IMR-90 (cell line): ENCODE measurements at regions not wholly inside any gene's neighbourhood (a gene's known extent, or its start where the extent isn't known, plus 50 kb on each side); places are given as distances from the start of the nearest gene placed in this dataset.

Experiments
- FOS ChIP-seq: fragments of 150-350 bp; IDR thresholded peaks from 2 replicates; pipeline ENCODE4 v1.6.1; 2016; ENCODE audit warnings: low read depth, low read length
- POLR2A ChIP-seq: IDR thresholded peaks from 2 replicates; pipeline ENCODE4 v1.6.1; 2012; ENCODE audit warnings: mild to moderate bottlenecking, low read depth, low read length
- SMC3 ChIP-seq: fragments of 150-350 bp; IDR thresholded peaks from 2 replicates; pipeline ENCODE4 v1.6.1; 2016; ENCODE audit warnings: low read depth, mild to moderate bottlenecking, antibody characterized with exemption, low read length, moderate library complexity
- TF ChIP-seq, protein P1 (sequence below): conservative IDR thresholded peaks from 2 replicates; pipeline ENCODE4 v1.5.1; 2012; ENCODE audit warnings: mild to moderate bottlenecking, low read depth, low read length, improper control_type of control experiment

DNA sequence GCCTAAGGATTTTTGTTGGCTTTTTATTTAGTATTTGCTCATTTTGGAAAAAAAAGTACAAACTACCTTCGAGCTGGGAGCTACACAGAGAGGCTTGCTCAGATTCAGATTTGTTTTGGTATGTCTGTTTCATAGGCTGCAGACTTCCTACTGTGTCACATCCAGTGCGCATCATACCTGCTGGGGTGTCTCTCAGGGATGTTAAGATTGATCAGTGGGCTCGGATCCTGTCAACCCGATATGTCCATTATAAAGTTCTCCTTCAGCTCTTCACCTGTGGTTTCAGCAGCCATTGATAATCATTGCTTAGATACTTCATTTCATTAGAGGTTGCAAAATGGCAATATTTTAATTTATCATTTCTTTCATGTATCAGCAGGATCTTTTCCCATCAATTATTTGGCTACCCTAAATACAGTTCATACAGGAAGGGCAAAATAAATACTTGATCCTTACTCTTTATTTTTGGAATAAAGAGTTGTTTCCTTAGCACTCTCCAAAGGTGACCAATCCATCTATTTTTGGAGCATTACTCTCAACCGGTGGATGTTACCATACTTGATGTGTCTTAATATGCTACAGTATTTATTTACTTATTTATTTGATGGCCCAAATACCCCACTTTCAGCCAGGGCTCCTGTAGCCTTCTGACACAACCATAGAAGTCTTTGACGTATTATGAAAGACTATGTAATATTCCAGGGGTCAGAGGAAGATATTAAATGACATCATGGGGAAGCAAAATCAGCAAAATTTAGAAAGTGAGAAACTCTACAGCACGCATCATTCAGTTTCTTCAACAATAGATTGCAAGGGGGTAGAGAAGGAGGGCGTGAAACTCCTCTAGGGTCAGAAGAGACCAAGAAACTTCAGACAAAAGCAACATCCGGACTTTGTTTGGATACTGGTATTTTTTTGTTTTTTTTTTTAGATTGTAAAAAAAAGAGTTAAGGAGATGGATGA, 55.3 kb upstream of the HNRNPU start:
- TF ChIP-seq, protein P1, sequence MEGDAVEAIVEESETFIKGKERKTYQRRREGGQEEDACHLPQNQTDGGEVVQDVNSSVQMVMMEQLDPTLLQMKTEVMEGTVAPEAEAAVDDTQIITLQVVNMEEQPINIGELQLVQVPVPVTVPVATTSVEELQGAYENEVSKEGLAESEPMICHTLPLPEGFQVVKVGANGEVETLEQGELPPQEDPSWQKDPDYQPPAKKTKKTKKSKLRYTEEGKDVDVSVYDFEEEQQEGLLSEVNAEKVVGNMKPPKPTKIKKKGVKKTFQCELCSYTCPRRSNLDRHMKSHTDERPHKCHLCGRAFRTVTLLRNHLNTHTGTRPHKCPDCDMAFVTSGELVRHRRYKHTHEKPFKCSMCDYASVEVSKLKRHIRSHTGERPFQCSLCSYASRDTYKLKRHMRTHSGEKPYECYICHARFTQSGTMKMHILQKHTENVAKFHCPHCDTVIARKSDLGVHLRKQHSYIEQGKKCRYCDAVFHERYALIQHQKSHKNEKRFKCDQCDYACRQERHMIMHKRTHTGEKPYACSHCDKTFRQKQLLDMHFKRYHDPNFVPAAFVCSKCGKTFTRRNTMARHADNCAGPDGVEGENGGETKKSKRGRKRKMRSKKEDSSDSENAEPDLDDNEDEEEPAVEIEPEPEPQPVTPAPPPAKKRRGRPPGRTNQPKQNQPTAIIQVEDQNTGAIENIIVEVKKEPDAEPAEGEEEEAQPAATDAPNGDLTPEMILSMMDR: no peak
- no peak for TF ChIP-seq POLR2A
- no peak for TF ChIP-seq SMC3
- no peak for TF ChIP-seq FOS
